ENCODE measurements at regions not wholly inside any gene's neighbourhood (a gene's known extent, or its start where the extent isn't known, plus 50 kb on each side); places are given as distances from the start of the nearest gene placed in this dataset.

GRCh38 chr2:21254170-21254965 lies 130.6 kb downstream of the TDRD15 start:
- intact Hi-C loops (cut with DNase I; ENCODE audit: low total_unique reads): no loop called here
- H3K9me3 ChIP-seq: no peaks in the 10 kb centered on the region
- no peak overlapping the region for H3K27ac ChIP-seq
- no peaks in the 10 kb centered on the region for H3K36me3 ChIP-seq
- H3K27me3 ChIP-seq: no peaks in the 10 kb centered on the region
- no peak for DNase-seq
- 76 to 87% (median 83%) methylated on average over 6 of the region's 6 CpGs for WGBS, 5 donors
- H3K4me3 ChIP-seq: no peak overlapping the region
- no peak for TF ChIP-seq CTCF (IDR thresholded peaks at IDR 0.05)
- TF ChIP-seq POLR2AphosphoS5 (IDR thresholded peaks at IDR 0.05): no peak
- no peak for TF ChIP-seq POLR2A (IDR thresholded peaks at IDR 0.05)
- no peak for TF ChIP-seq EP300 (IDR thresholded peaks at IDR 0.05)
- no peaks in the 10 kb centered on the region for H3K4me1 ChIP-seq

GRCh38 chr2:21256006-21256405 lies 132.2 kb downstream of the TDRD15 start:
- Histone ChIP-seq H3K4me1 (no peaks in the 10 kb centered on the region), H3K4me3 (no peak overlapping the region), H3K36me3 (no peaks in the 10 kb centered on the region), H3K27ac (no peak overlapping the region), H3K9me3 (no peaks in the 10 kb centered on the region), H3K27me3 (no peaks in the 10 kb centered on the region)
- 52 to 67% (median 60%) methylated on average over 5 of the region's 5 CpGs for WGBS, 5 donors
- peak in 1 of 2 donors; percentile 72 for DNase-seq
- no peak for TF ChIP-seq POLR2A (IDR thresholded peaks at IDR 0.05)
- no peak for TF ChIP-seq EP300 (IDR thresholded peaks at IDR 0.05)
- no peak for TF ChIP-seq POLR2AphosphoS5 (IDR thresholded peaks at IDR 0.05)
- TF ChIP-seq CTCF (IDR thresholded peaks at IDR 0.05): no peak
- intact Hi-C loops (cut with DNase I; ENCODE audit: low total_unique reads): no loop called here

GRCh38 chr2:21257621-21258020 lies 133.9 kb downstream of the TDRD15 start:
- no peak for DNase-seq
- intact Hi-C loops (cut with DNase I; ENCODE audit: low total_unique reads): no loop called here
- Histone ChIP-seq H3K36me3 (no peaks in the 10 kb centered on the region), H3K9me3 (no peaks in the 10 kb centered on the region), H3K27me3 (no peaks in the 10 kb centered on the region), H3K4me1 (no peaks in the 10 kb centered on the region), H3K4me3 (no peak overlapping the region), H3K27ac (no peak overlapping the region)
- 65 to 76% (median 76%) methylated on average over 2 of the region's 2 CpGs for WGBS, 5 donors
- TF ChIP-seq CTCF (IDR thresholded peaks at IDR 0.05): no peak
- no peak for TF ChIP-seq EP300 (IDR thresholded peaks at IDR 0.05)
- no peak for TF ChIP-seq POLR2A (IDR thresholded peaks at IDR 0.05)

GRCh38 chr2:21258082-21258481 lies 134.3 kb downstream of the TDRD15 start:
- 36 to 58% (median 46%) methylated on average over 4 of the region's 4 CpGs for WGBS, 5 donors
- no peak overlapping the region for H3K4me3 ChIP-seq
- H3K27me3 ChIP-seq: no peaks in the 10 kb centered on the region

More at GRCh38 chr2:21258082-21258481, 134.3 kb downstream of the TDRD15 start:
- Histone ChIP-seq H3K4me1 (no peaks in the 10 kb centered on the region), H3K36me3 (no peaks in the 10 kb centered on the region), H3K9me3 (no peaks in the 10 kb centered on the region), H3K27ac (no peak overlapping the region)
- no peak for DNase-seq
- intact Hi-C loops (cut with DNase I; ENCODE audit: low total_unique reads): no loop called here
- no peak for TF ChIP-seq POLR2AphosphoS5 (IDR thresholded peaks at IDR 0.05)
- TF ChIP-seq POLR2A (IDR thresholded peaks at IDR 0.05): no peak
- no peak for TF ChIP-seq CTCF (IDR thresholded peaks at IDR 0.05)
- TF ChIP-seq EP300 (IDR thresholded peaks at IDR 0.05): no peak
